Hepatocyte (in vitro differentiated cells): ENCODE measurements at regions not wholly inside any gene's neighbourhood (a gene's known extent, or its start where the extent isn't known, plus 50 kb on each side); places are given as distances from the start of the nearest gene placed in this dataset.

Experiments used
- DNase-seq: peaks from one replicate; pipeline ENCODE4 v3.0.0-alpha.2; 2016; ENCODE audit warnings: low spot score
- H2AFZ ChIP-seq: fragments of 200-600 bp; sonication (generic); 2 replicates; pipeline ENCODE4 v1.6.0; 2016; ENCODE audit warnings: antibody characterized with exemption, mild to moderate bottlenecking
- H3K27ac ChIP-seq: fragments of 200-600 bp; sonication (generic); 2 replicates; pipeline ENCODE4 v1.5.1; 2016; ENCODE audit warnings: mild to moderate bottlenecking
- H3K27me3 ChIP-seq: fragments of 200-600 bp; sonication (generic); 2 replicates; pipeline ENCODE4 v1.6.1; 2016
- H3K36me3 ChIP-seq: fragments of 200-600 bp; sonication (generic); replicated peaks from 2 replicates; pipeline ENCODE4 v1.5.1; 2016; ENCODE audit warnings: low read depth; ENCODE audit not compliant: insufficient read depth
- H3K4me1 ChIP-seq: fragments of 200-600 bp; sonication (generic); 2 replicates; pipeline ENCODE4 v1.5.1; 2016; ENCODE audit warnings: mild to moderate bottlenecking, moderate library complexity; ENCODE audit not compliant: insufficient read depth
- H3K4me2 ChIP-seq: fragments of 200-600 bp; sonication (generic); 2 replicates; pipeline ENCODE4 v1.6.0; 2016
- H3K4me3 ChIP-seq: fragments of 200-600 bp; sonication (generic); 2 replicates; pipeline ENCODE4 v1.5.1; 2016; ENCODE audit warnings: mild to moderate bottlenecking
- H3K79me2 ChIP-seq: fragments of 200-600 bp; sonication (generic); 2 replicates; pipeline ENCODE4 v1.6.0; 2017; ENCODE audit warnings: mild to moderate bottlenecking
- H3K9me2 ChIP-seq: fragments of 200-600 bp; sonication (generic); replicated peaks from 2 replicates; pipeline ENCODE4 v1.6.0; 2017; ENCODE audit warnings: mild to moderate bottlenecking; ENCODE audit not compliant: insufficient read depth
- H3K9me3 ChIP-seq: fragments of 200-600 bp; sonication (generic); 2 replicates; pipeline ENCODE4 v1.5.1; 2016; ENCODE audit warnings: low read depth, mild to moderate bottlenecking
- H4K20me1 ChIP-seq: fragments of 200-600 bp; sonication (generic); 2 replicates; pipeline ENCODE4 v1.6.0; 2016; ENCODE audit warnings: mild to moderate bottlenecking; ENCODE audit not compliant: insufficient read depth, poor library complexity, severe bottlenecking
- EZH2 ChIP-seq: fragments of 200-600 bp; sonication (generic); IDR thresholded peaks from 2 replicates; pipeline ENCODE4 v1.6.1; 2016; ENCODE audit warnings: antibody characterized with exemption, mild to moderate bottlenecking, borderline replicate concordance
- EZH2phosphoT487 ChIP-seq: fragments of 200-600 bp; sonication (generic); IDR thresholded peaks from one replicate; pipeline ENCODE4 v1.6.1; 2018; ENCODE audit warnings: antibody characterized with exemption, mild to moderate bottlenecking, low read depth, moderate library complexity; ENCODE audit not compliant: unreplicated experiment, severe bottlenecking
- WGBS: methylation state at CpG from one replicate; pipeline ENCODE4 v1.1.6; 2016; ENCODE audit warnings: low lambda C conversion rate; ENCODE audit errors: missing lambda C conversion rate; 5-methylcytosine and 5-hydroxymethylcytosine counted together
- TF ChIP-seq, protein P1 (sequence below): fragments of 200-600 bp; sonication (generic); IDR thresholded peaks from 2 replicates; pipeline ENCODE4 v1.5.1; 2016; ENCODE audit warnings: antibody characterized with exemption, mild to moderate bottlenecking; ENCODE audit not compliant: poor library complexity

DNA sequence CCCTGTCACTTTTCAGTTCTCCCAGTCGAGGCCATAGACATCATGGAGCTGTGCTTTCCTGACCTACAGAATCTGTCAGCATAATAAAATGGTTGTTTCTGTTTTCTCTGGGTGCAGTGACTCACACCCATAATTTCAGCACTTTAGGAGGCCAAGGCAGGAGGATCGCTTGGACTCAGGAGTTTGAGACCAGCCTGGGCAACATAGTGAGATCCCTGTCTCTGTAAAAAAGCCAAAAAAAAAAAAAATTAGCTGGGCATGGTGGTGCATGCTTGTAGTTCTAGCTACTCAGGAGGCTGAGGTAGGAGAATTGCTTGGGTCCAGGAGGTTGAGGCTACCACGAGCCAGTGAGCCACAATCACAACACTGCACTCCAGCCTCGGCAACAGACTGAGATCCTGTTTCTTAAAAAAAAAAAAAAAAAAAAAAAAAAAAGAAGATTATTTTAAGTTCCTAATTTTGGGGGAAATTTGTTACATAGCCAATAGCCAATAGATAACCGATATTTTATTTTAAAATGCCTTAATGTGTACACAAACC, 196.2 kb downstream of the ADSS2 start:
- Histone ChIP-seq H3K9me2 (no peaks in the 10 kb centered on the region), H3K27ac (no peak overlapping the region), H3K9me3 (no peaks in the 10 kb centered on the region), H3K4me1 (no peaks in the 10 kb centered on the region), H3K4me2 (no peak overlapping the region), H4K20me1 (no peaks in the 10 kb centered on the region), H3K4me3 (no peak overlapping the region), H3K27me3 (no peaks in the 10 kb centered on the region), H2AFZ (no peak overlapping the region), H3K36me3 (no peaks in the 10 kb centered on the region), H3K79me2 (no peaks in the 10 kb centered on the region)
- DNase-seq: no peak
- TF ChIP-seq, protein P1, sequence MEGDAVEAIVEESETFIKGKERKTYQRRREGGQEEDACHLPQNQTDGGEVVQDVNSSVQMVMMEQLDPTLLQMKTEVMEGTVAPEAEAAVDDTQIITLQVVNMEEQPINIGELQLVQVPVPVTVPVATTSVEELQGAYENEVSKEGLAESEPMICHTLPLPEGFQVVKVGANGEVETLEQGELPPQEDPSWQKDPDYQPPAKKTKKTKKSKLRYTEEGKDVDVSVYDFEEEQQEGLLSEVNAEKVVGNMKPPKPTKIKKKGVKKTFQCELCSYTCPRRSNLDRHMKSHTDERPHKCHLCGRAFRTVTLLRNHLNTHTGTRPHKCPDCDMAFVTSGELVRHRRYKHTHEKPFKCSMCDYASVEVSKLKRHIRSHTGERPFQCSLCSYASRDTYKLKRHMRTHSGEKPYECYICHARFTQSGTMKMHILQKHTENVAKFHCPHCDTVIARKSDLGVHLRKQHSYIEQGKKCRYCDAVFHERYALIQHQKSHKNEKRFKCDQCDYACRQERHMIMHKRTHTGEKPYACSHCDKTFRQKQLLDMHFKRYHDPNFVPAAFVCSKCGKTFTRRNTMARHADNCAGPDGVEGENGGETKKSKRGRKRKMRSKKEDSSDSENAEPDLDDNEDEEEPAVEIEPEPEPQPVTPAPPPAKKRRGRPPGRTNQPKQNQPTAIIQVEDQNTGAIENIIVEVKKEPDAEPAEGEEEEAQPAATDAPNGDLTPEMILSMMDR: no peak
- no peak for TF ChIP-seq EZH2phosphoT487
- no peak for TF ChIP-seq EZH2
- WGBS: 91% methylated on average over 5 of the region's 5 CpGs

DNA sequence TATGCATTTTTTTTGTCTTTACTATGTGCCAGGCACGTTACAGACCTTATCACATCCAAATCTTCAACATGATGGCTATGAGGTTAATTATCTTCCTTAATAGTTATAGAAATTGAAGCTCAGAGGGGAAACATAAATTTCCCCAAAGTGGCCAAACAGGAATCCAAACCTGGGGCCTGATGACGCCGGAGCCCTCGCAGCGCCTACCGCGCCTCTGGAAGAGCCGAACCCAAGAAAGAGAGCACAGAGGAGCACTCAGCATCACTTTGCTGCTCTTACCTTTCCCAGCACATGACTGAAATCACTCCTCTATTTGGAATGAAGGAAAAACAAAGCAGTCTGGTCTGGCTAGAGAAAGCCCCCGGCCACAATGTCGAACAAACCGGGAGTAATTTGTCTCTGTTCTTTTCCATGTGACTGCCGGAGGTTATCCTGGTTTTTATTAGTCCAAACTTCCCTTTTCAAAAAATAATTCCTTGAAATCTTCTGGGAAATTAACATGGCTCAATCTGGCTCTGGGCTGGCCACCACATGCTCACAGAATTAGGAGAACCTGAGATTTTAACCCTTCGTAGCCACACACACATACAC, 195.5 kb downstream of the ADSS2 start:
- 66% methylated on average over 13 of the region's 13 CpGs for WGBS

DNA sequence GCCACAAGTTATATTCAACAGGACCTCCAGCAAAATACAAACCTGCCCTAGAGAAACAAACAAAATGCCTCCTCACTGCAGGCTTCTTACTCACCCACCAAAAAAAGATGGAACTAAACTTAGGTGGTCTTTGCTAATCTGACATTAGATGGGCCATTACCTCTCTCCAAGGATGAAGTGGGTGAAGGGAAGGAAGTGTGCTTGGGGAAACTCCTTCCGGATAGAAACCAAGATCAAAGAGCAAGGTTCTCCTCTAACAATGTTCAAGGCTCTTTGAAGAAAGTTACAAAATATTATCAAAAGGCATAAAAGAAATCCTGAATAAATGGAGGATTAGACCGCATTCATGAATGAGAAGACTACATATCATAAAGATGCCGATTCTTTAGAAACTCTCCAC, 187.5 kb downstream of the ADSS2 start:
- peaks cover 3% of the 10 kb centered on the region for H3K27me3 ChIP-seq
- no peak overlapping the region for H2AFZ ChIP-seq
- no peak overlapping the region for H3K4me3 ChIP-seq
- H3K36me3 ChIP-seq: no peaks in the 10 kb centered on the region
- H3K4me2 ChIP-seq: no peak overlapping the region
- no peak overlapping the region for H3K27ac ChIP-seq
- no peaks in the 10 kb centered on the region for H3K79me2 ChIP-seq
- DNase-seq: no peak
- TF ChIP-seq EZH2: no peak
- no peak for TF ChIP-seq EZH2phosphoT487
- TF ChIP-seq, protein P1: no peak
- H3K9me3 ChIP-seq: no peaks in the 10 kb centered on the region
- 96% methylated on average over 3 of the region's 3 CpGs for WGBS
- H4K20me1 ChIP-seq: no peaks in the 10 kb centered on the region
- H3K4me1 ChIP-seq: no peaks in the 10 kb centered on the region
- no peaks in the 10 kb centered on the region for H3K9me2 ChIP-seq

More for the DNA sequence above, 195.5 kb downstream of the ADSS2 start:
- Histone ChIP-seq H3K4me2 (no peak overlapping the region), H3K9me3 (no peaks in the 10 kb centered on the region), H4K20me1 (no peaks in the 10 kb centered on the region), H3K27ac (no peak overlapping the region), H3K36me3 (no peaks in the 10 kb centered on the region), H3K79me2 (no peaks in the 10 kb centered on the region), H2AFZ (no peak overlapping the region), H3K9me2 (no peaks in the 10 kb centered on the region), H3K4me3 (no peak overlapping the region), H3K4me1 (no peaks in the 10 kb centered on the region), H3K27me3 (no peaks in the 10 kb centered on the region)
- DNase-seq: no peak
- TF ChIP-seq, protein P1: no peak
- no peak for TF ChIP-seq EZH2
- no peak for TF ChIP-seq EZH2phosphoT487
